ENCODE measurements at regions not wholly inside any gene's neighbourhood (a gene's known extent, or its start where the extent isn't known, plus 50 kb on each side); places are given as distances from the start of the nearest gene placed in this dataset.

- Mint-ChIP-seq H3K36me3 (no peaks in the 10 kb centered on the region), H3K27ac (no peak overlapping the region), H3K9me3 (no peaks in the 10 kb centered on the region), H3K4me1 (peaks cover 0 to 10% (median 2%) of the 10 kb centered on the region in 4 donors), H3K4me3 (no peak overlapping the region), H3K27me3 (peaks cover 22% of the 10 kb centered on the region)
- H3K9me3 ChIP-seq (ENCODE audit: control insufficient read depth in 2 of 2, low read length in 2 of 2), result no peaks in the 10 kb centered on the region
- H3K4me3 ChIP-seq (ENCODE audit: low read depth, low read length), result no peak overlapping the region
- DNase-seq (no peak), ATAC-seq (ENCODE audit: low read depth in 2 of 2) (no peak)
- no peaks in the 10 kb centered on the region for H3K36me3 ChIP-seq (ENCODE audit: control insufficient read depth, insufficient read depth, low read length)
- H3K27ac ChIP-seq (ENCODE audit: insufficient read depth, low read length, poor library complexity, severe bottlenecking), result no peak overlapping the region
- H3K27me3 ChIP-seq (ENCODE audit: control insufficient read depth, insufficient read depth, low read length), result no peaks in the 10 kb centered on the region
- no peaks in the 10 kb centered on the region for H3K4me1 ChIP-seq (ENCODE audit: control insufficient read depth, insufficient read depth, low read length, poor library complexity, severe bottlenecking)
Observed at GRCh38 chr3:71910108-71910507, 125.2 kb upstream of the PROK2 start.

GRCh38 chr3:71907996-71908395 lies 123.0 kb upstream of the PROK2 start:
- Histone ChIP-seq H3K4me3 (ENCODE audit: low read depth, low read length) (no peak overlapping the region), H3K9me3 (ENCODE audit: control insufficient read depth in 2 of 2, low read length in 2 of 2) (no peaks in the 10 kb centered on the region), H3K4me1 (ENCODE audit: control insufficient read depth, insufficient read depth, low read length, poor library complexity, severe bottlenecking) (no peaks in the 10 kb centered on the region), H3K36me3 (ENCODE audit: control insufficient read depth, insufficient read depth, low read length) (no peaks in the 10 kb centered on the region), H3K27ac (ENCODE audit: insufficient read depth, low read length, poor library complexity, severe bottlenecking) (no peak overlapping the region), H3K27me3 (ENCODE audit: control insufficient read depth, insufficient read depth, low read length) (no peaks in the 10 kb centered on the region)
- ATAC-seq (ENCODE audit: low read depth in 2 of 2) (no peak), DNase-seq (no peak)
- peaks cover 0 to 10% (median 1%) of the 10 kb centered on the region in 4 donors for H3K4me1 Mint-ChIP-seq
- no peaks in the 10 kb centered on the region for H3K9me3 Mint-ChIP-seq
- no peaks in the 10 kb centered on the region for H3K36me3 Mint-ChIP-seq
- no peak overlapping the region for H3K27ac Mint-ChIP-seq
- no peak overlapping the region for H3K4me3 Mint-ChIP-seq
- peaks cover 23% of the 10 kb centered on the region for H3K27me3 Mint-ChIP-seq

GRCh38 chr3:71906976-71907375 lies 122.0 kb upstream of the PROK2 start:
- no peaks in the 10 kb centered on the region for H3K36me3 ChIP-seq (ENCODE audit: control insufficient read depth, insufficient read depth, low read length)
- Mint-ChIP-seq H3K27ac (no peak overlapping the region), H3K9me3 (no peaks in the 10 kb centered on the region), H3K4me3 (no peak overlapping the region), H3K4me1 (peaks cover 0 to 8% (median 1%) of the 10 kb centered on the region in 4 donors), H3K27me3 (peaks cover 20% of the 10 kb centered on the region), H3K36me3 (no peaks in the 10 kb centered on the region)
- H3K9me3 ChIP-seq (ENCODE audit: control insufficient read depth in 2 of 2, low read length in 2 of 2), result no peaks in the 10 kb centered on the region
- ATAC-seq (ENCODE audit: low read depth in 2 of 2) (no peak), DNase-seq (no peak)
- H3K27ac ChIP-seq (ENCODE audit: insufficient read depth, low read length, poor library complexity, severe bottlenecking), result no peak overlapping the region
- H3K4me3 ChIP-seq (ENCODE audit: low read depth, low read length), result no peak overlapping the region
- H3K27me3 ChIP-seq (ENCODE audit: control insufficient read depth, insufficient read depth, low read length), result no peaks in the 10 kb centered on the region
- H3K4me1 ChIP-seq (ENCODE audit: control insufficient read depth, insufficient read depth, low read length, poor library complexity, severe bottlenecking), result no peaks in the 10 kb centered on the region

GRCh38 chr3:71905426-71905825 lies 120.5 kb upstream of the PROK2 start:
- no peak overlapping the region for H3K27ac ChIP-seq (ENCODE audit: insufficient read depth, low read length, poor library complexity, severe bottlenecking)
- H3K9me3 ChIP-seq (ENCODE audit: control insufficient read depth in 2 of 2, low read length in 2 of 2), result no peaks in the 10 kb centered on the region
- Mint-ChIP-seq H3K36me3 (no peaks in the 10 kb centered on the region), H3K27ac (no peak overlapping the region), H3K27me3 (peaks cover 12% of the 10 kb centered on the region), H3K4me3 (no peak overlapping the region), H3K4me1 (peaks cover 0 to 6% (median 1%) of the 10 kb centered on the region in 4 donors), H3K9me3 (no peaks in the 10 kb centered on the region)
- no peak for DNase-seq
- no peak overlapping the region for H3K4me3 ChIP-seq (ENCODE audit: low read depth, low read length)
- H3K27me3 ChIP-seq (ENCODE audit: control insufficient read depth, insufficient read depth, low read length), result no peaks in the 10 kb centered on the region
- ATAC-seq (ENCODE audit: low read depth in 2 of 2), result peak in 1 of 2 donors; percentile 12
- H3K36me3 ChIP-seq (ENCODE audit: control insufficient read depth, insufficient read depth, low read length), result no peaks in the 10 kb centered on the region
- H3K4me1 ChIP-seq (ENCODE audit: control insufficient read depth, insufficient read depth, low read length, poor library complexity, severe bottlenecking), result no peaks in the 10 kb centered on the region

- no peaks in the 10 kb centered on the region for H3K36me3 Mint-ChIP-seq
Observed at GRCh38 chr3:71903936-71904335, 119.0 kb upstream of the PROK2 start.

GRCh38 chr3:71903112-71903495 lies 118.2 kb upstream of the PROK2 start:
- peaks cover 0 to 4% (median 0%) of the 10 kb centered on the region in 7 donors for H3K9me3 Mint-ChIP-seq
- H3K27ac Mint-ChIP-seq, result no peak overlapping the region
- Histone ChIP-seq H3K27me3 (ENCODE audit: control insufficient read depth, insufficient read depth, low read length) (no peaks in the 10 kb centered on the region), H3K27ac (ENCODE audit: insufficient read depth, low read length, poor library complexity, severe bottlenecking) (no peak overlapping the region), H3K9me3 (ENCODE audit: control insufficient read depth in 2 of 2, low read length in 2 of 2) (no peaks in the 10 kb centered on the region), H3K4me3 (ENCODE audit: low read depth, low read length) (no peak overlapping the region), H3K4me1 (ENCODE audit: control insufficient read depth, insufficient read depth, low read length, poor library complexity, severe bottlenecking) (no peaks in the 10 kb centered on the region), H3K36me3 (ENCODE audit: control insufficient read depth, insufficient read depth, low read length) (no peaks in the 10 kb centered on the region)
- ATAC-seq (ENCODE audit: low read depth in 2 of 2) (no peak), DNase-seq (no peak)
- no peaks in the 10 kb centered on the region for H3K36me3 Mint-ChIP-seq
- peaks cover 16% of the 10 kb centered on the region for H3K27me3 Mint-ChIP-seq
- H3K4me1 Mint-ChIP-seq, result peaks cover 0 to 6% (median 1%) of the 10 kb centered on the region in 4 donors
- no peak overlapping the region for H3K4me3 Mint-ChIP-seq

More at GRCh38 chr3:71903936-71904335, 119.0 kb upstream of the PROK2 start:
- Histone ChIP-seq H3K9me3 (ENCODE audit: control insufficient read depth in 2 of 2, low read length in 2 of 2) (no peaks in the 10 kb centered on the region), H3K4me1 (ENCODE audit: control insufficient read depth, insufficient read depth, low read length, poor library complexity, severe bottlenecking) (no peaks in the 10 kb centered on the region), H3K27ac (ENCODE audit: insufficient read depth, low read length, poor library complexity, severe bottlenecking) (no peak overlapping the region), H3K36me3 (ENCODE audit: control insufficient read depth, insufficient read depth, low read length) (no peaks in the 10 kb centered on the region), H3K4me3 (ENCODE audit: low read depth, low read length) (no peak overlapping the region), H3K27me3 (ENCODE audit: control insufficient read depth, insufficient read depth, low read length) (no peaks in the 10 kb centered on the region)
- H3K27me3 Mint-ChIP-seq, result peaks cover 16% of the 10 kb centered on the region
- H3K9me3 Mint-ChIP-seq, result peaks cover 0 to 4% (median 0%) of the 10 kb centered on the region in 7 donors
- H3K4me3 Mint-ChIP-seq, result no peak overlapping the region
- DNase-seq (no peak), ATAC-seq (ENCODE audit: low read depth in 2 of 2) (no peak)
- peaks cover 0 to 6% (median 1%) of the 10 kb centered on the region in 4 donors for H3K4me1 Mint-ChIP-seq
- H3K27ac Mint-ChIP-seq, result no peak overlapping the region

GRCh38 chr3:71902258-71903111 lies 117.5 kb upstream of the PROK2 start:
- H3K36me3 ChIP-seq (ENCODE audit: control insufficient read depth, insufficient read depth, low read length), result no peaks in the 10 kb centered on the region
- no peaks in the 10 kb centered on the region for H3K4me1 ChIP-seq (ENCODE audit: control insufficient read depth, insufficient read depth, low read length, poor library complexity, severe bottlenecking)
- Mint-ChIP-seq H3K36me3 (no peaks in the 10 kb centered on the region), H3K27ac (no peak overlapping the region), H3K4me1 (peaks cover 0 to 6% (median 1%) of the 10 kb centered on the region in 4 donors), H3K4me3 (no peak overlapping the region), H3K27me3 (peaks cover 16% of the 10 kb centered on the region), H3K9me3 (peaks cover 0 to 4% (median 0%) of the 10 kb centered on the region in 7 donors)
- H3K27me3 ChIP-seq (ENCODE audit: control insufficient read depth, insufficient read depth, low read length), result no peaks in the 10 kb centered on the region
- no peak overlapping the region for H3K27ac ChIP-seq (ENCODE audit: insufficient read depth, low read length, poor library complexity, severe bottlenecking)
- no peak for ATAC-seq (ENCODE audit: low read depth in 2 of 2)
- H3K9me3 ChIP-seq (ENCODE audit: control insufficient read depth in 2 of 2, low read length in 2 of 2), result no peaks in the 10 kb centered on the region
- DNase-seq, result no peak
- H3K4me3 ChIP-seq (ENCODE audit: low read depth, low read length), result no peak overlapping the region

- no peak for ATAC-seq (ENCODE audit: low read depth in 2 of 2)
- Mint-ChIP-seq H3K27ac (no peak overlapping the region), H3K4me3 (no peak overlapping the region), H3K36me3 (no peaks in the 10 kb centered on the region), H3K27me3 (peaks cover 24% of the 10 kb centered on the region), H3K9me3 (peaks cover 0 to 4% (median 0%) of the 10 kb centered on the region in 7 donors), H3K4me1 (peaks cover 0 to 6% (median 1%) of the 10 kb centered on the region in 4 donors)
- Histone ChIP-seq H3K4me1 (ENCODE audit: control insufficient read depth, insufficient read depth, low read length, poor library complexity, severe bottlenecking) (no peaks in the 10 kb centered on the region), H3K27me3 (ENCODE audit: control insufficient read depth, insufficient read depth, low read length) (no peaks in the 10 kb centered on the region), H3K36me3 (ENCODE audit: control insufficient read depth, insufficient read depth, low read length) (no peaks in the 10 kb centered on the region), H3K27ac (ENCODE audit: insufficient read depth, low read length, poor library complexity, severe bottlenecking) (no peak overlapping the region), H3K9me3 (ENCODE audit: control insufficient read depth in 2 of 2, low read length in 2 of 2) (no peaks in the 10 kb centered on the region), H3K4me3 (ENCODE audit: low read depth, low read length) (no peak overlapping the region)
- DNase-seq, result no peak
Observed at GRCh38 chr3:71901645-71902044, 116.7 kb upstream of the PROK2 start.
